ENCODE measurements at regions not wholly inside any gene's neighbourhood (a gene's known extent, or its start where the extent isn't known, plus 50 kb on each side); places are given as distances from the start of the nearest gene placed in this dataset.
"Not testable (repeated sequence)": the region's sequence is repeated elsewhere in the genome, so short reads cannot be mapped to it uniquely, and the experiment has no call there.

- no peak for DNase-seq (ENCODE audit: extremely low spot score)
- CTCF ChIA-PET: no interaction called here
- TF ChIP-seq NFRKB (IDR thresholded peaks at IDR 0.05): no peak
- TF ChIP-seq ELF4 (IDR thresholded peaks at IDR 0.05): no peak
- no peak for TF ChIP-seq ARNT (IDR thresholded peaks at IDR 0.05)
- TF ChIP-seq FOXK2 (IDR thresholded peaks at IDR 0.05): no peak
- POLR2A ChIA-PET: no interaction called here
Measured at GRCh38 chr2:21841341-21841740, 717.6 kb downstream of the TDRD15 start.

GRCh38 chr2:21850367-21850766, 726.6 kb downstream of the TDRD15 start:
- DNase-seq (ENCODE audit: extremely low spot score); CTCF ChIA-PET; POLR2A ChIA-PET: not testable (repeated sequence)

- ChIA-PET POLR2A (no interaction called here), CTCF (no interaction called here)
- TF ChIP-seq SP1 (IDR thresholded peaks at IDR 0.05) (no peak), ZNF384 (IDR thresholded peaks at IDR 0.05) (no peak), FOXA1 (IDR thresholded peaks at IDR 0.05) (no peak), CTBP1 (IDR thresholded peaks at IDR 0.05; ENCODE audit: borderline replicate concordance) (no peak), NFRKB (IDR thresholded peaks at IDR 0.05) (no peak), BHLHE40 (IDR thresholded peaks at IDR 0.05; ENCODE audit: borderline replicate concordance) (no peak), ELF4 (IDR thresholded peaks at IDR 0.05) (no peak), FOXM1 (IDR thresholded peaks at IDR 0.05; ENCODE audit: borderline replicate concordance) (no peak), LEF1 (IDR thresholded peaks at IDR 0.05; ENCODE audit: borderline replicate concordance) (no peak)
- DNase-seq (ENCODE audit: extremely low spot score): no peak
Measured at GRCh38 chr2:21854938-21855337, 731.2 kb downstream of the TDRD15 start.

GRCh38 chr2:21856708-21857107, 732.9 kb downstream of the TDRD15 start:
- DNase-seq (ENCODE audit: extremely low spot score): no peak
- TF ChIP-seq SP1 (IDR thresholded peaks at IDR 0.05) (no peak), CTBP1 (IDR thresholded peaks at IDR 0.05; ENCODE audit: borderline replicate concordance) (no peak), PKNOX1 (IDR thresholded peaks at IDR 0.05) (no peak), ARNT (IDR thresholded peaks at IDR 0.05) (no peak), TARDBP (IDR thresholded peaks at IDR 0.05) (no peak), LEF1 (IDR thresholded peaks at IDR 0.05; ENCODE audit: borderline replicate concordance) (no peak), L3MBTL2 (conservative IDR thresholded peaks at IDR 0.05) (no peak), ZNF384 (IDR thresholded peaks at IDR 0.05) (no peak), HDGF (IDR thresholded peaks at IDR 0.05; ENCODE audit: borderline replicate concordance) (no peak)
- ChIA-PET POLR2A (no interaction called here), CTCF (no interaction called here)

- CTCF ChIA-PET: no interaction called here
- TF ChIP-seq LEF1 (IDR thresholded peaks at IDR 0.05; ENCODE audit: borderline replicate concordance) (no peak), FOXA1 (IDR thresholded peaks at IDR 0.05) (no peak), TARDBP (IDR thresholded peaks at IDR 0.05) (no peak), SP1 (IDR thresholded peaks at IDR 0.05) (no peak), SUZ12 (IDR thresholded peaks at IDR 0.05) (no peak), CTBP1 (IDR thresholded peaks at IDR 0.05; ENCODE audit: borderline replicate concordance) (no peak), ELF4 (IDR thresholded peaks at IDR 0.05) (no peak), HDGF (IDR thresholded peaks at IDR 0.05; ENCODE audit: borderline replicate concordance) (no peak), BHLHE40 (IDR thresholded peaks at IDR 0.05; ENCODE audit: borderline replicate concordance) (no peak), L3MBTL2 (conservative IDR thresholded peaks at IDR 0.05) (no peak), NFRKB (IDR thresholded peaks at IDR 0.05) (no peak), FOXK2 (IDR thresholded peaks at IDR 0.05) (no peak), ARNT (IDR thresholded peaks at IDR 0.05) (no peak), FOXM1 (IDR thresholded peaks at IDR 0.05; ENCODE audit: borderline replicate concordance) (no peak), ZNF384 (IDR thresholded peaks at IDR 0.05) (no peak)
- DNase-seq (ENCODE audit: extremely low spot score): no peak
- POLR2A ChIA-PET: no interaction called here
Measured at GRCh38 chr2:21860907-21861306, 737.1 kb downstream of the TDRD15 start.

- no peak for DNase-seq (ENCODE audit: extremely low spot score)
- TF ChIP-seq FOXK2 (IDR thresholded peaks at IDR 0.05): no peak
- no peak for TF ChIP-seq PKNOX1 (IDR thresholded peaks at IDR 0.05)
- no peak for TF ChIP-seq TARDBP (IDR thresholded peaks at IDR 0.05)
- TF ChIP-seq ZNF384 (IDR thresholded peaks at IDR 0.05): no peak
- no peak for TF ChIP-seq LEF1 (IDR thresholded peaks at IDR 0.05; ENCODE audit: borderline replicate concordance)
- no peak for TF ChIP-seq ELF4 (IDR thresholded peaks at IDR 0.05)
- TF ChIP-seq SUZ12 (IDR thresholded peaks at IDR 0.05): no peak
- TF ChIP-seq FOXA1 (IDR thresholded peaks at IDR 0.05): no peak
- no peak for TF ChIP-seq BHLHE40 (IDR thresholded peaks at IDR 0.05; ENCODE audit: borderline replicate concordance)
- no peak for TF ChIP-seq L3MBTL2 (conservative IDR thresholded peaks at IDR 0.05)
- no peak for TF ChIP-seq SP1 (IDR thresholded peaks at IDR 0.05)
- no peak for TF ChIP-seq NFRKB (IDR thresholded peaks at IDR 0.05)
- ChIA-PET POLR2A (no interaction called here), CTCF (no interaction called here)
Measured at GRCh38 chr2:21866316-21866715, 742.5 kb downstream of the TDRD15 start.

- POLR2A ChIA-PET: no interaction called here
- TF ChIP-seq ZNF384 (IDR thresholded peaks at IDR 0.05) (no peak), ARNT (IDR thresholded peaks at IDR 0.05) (no peak), CTBP1 (IDR thresholded peaks at IDR 0.05; ENCODE audit: borderline replicate concordance) (no peak), FOXM1 (IDR thresholded peaks at IDR 0.05; ENCODE audit: borderline replicate concordance) (no peak), FOXK2 (IDR thresholded peaks at IDR 0.05) (no peak), ELF4 (IDR thresholded peaks at IDR 0.05) (no peak), FOXA1 (IDR thresholded peaks at IDR 0.05) (no peak), L3MBTL2 (conservative IDR thresholded peaks at IDR 0.05) (no peak), NFRKB (IDR thresholded peaks at IDR 0.05) (no peak), LEF1 (IDR thresholded peaks at IDR 0.05; ENCODE audit: borderline replicate concordance) (no peak), TARDBP (IDR thresholded peaks at IDR 0.05) (no peak), PKNOX1 (IDR thresholded peaks at IDR 0.05) (no peak), SUZ12 (IDR thresholded peaks at IDR 0.05) (no peak), SP1 (IDR thresholded peaks at IDR 0.05) (no peak), BHLHE40 (IDR thresholded peaks at IDR 0.05; ENCODE audit: borderline replicate concordance) (no peak), HDGF (IDR thresholded peaks at IDR 0.05; ENCODE audit: borderline replicate concordance) (no peak)
- no peak for DNase-seq (ENCODE audit: extremely low spot score)
- CTCF ChIA-PET: no interaction called here
Measured at GRCh38 chr2:21887881-21888280, 764.1 kb downstream of the TDRD15 start.
